Bronchial epithelial cell (primary cell): ENCODE measurements at regions not wholly inside any gene's neighbourhood (a gene's known extent, or its start where the extent isn't known, plus 50 kb on each side); places are given as distances from the start of the nearest gene placed in this dataset.

ENCODE experiments used
- DNase-seq: peaks from one replicate; pipeline ENCODE4 v3.0.0-alpha.2; 2010; ENCODE audit warnings: low read depth
- FAIRE-seq: peaks from 2 replicates; lab custom pipeline; 2011; peaks lifted over from hg19 to GRCh38; lab: Jason Lieb, UNC
- H3K27me3 ChIP-seq: 2 replicates; pipeline ENCODE4 v1.5.1; 2011; ENCODE audit warnings: low read length; ENCODE audit not compliant: control insufficient read depth, insufficient read depth
- H3K36me3 ChIP-seq: 2 replicates; pipeline ENCODE4 v1.5.1; 2011; ENCODE audit warnings: low read length; ENCODE audit not compliant: control insufficient read depth, insufficient read depth
- H3K4me3 ChIP-seq: 2 replicates; pipeline ENCODE4 v1.5.1; 2011; ENCODE audit warnings: mild to moderate bottlenecking, low read depth, low read length, control low read depth
- CTCF ChIP-seq: IDR thresholded peaks from 2 replicates; pipeline ENCODE4 v1.5.1; 2011; ENCODE audit warnings: mild to moderate bottlenecking, moderate library complexity, low read length, control low read depth, inconsistent platforms; ENCODE audit not compliant: insufficient read depth, severe bottlenecking

GRCh38 chr1:98398649-98399048, 262.9 kb upstream of the SNX7 start:
- Histone ChIP-seq H3K27me3 (no peaks in the 10 kb centered on the region), H3K4me3 (no peak overlapping the region), H3K36me3 (no peaks in the 10 kb centered on the region)
- FAIRE-seq (no peak), DNase-seq (no peak)
- no peak for TF ChIP-seq CTCF

GRCh38 chr1:98398092-98398491, 263.4 kb upstream of the SNX7 start:
- DNase-seq (no peak), FAIRE-seq (no peak)
- Histone ChIP-seq H3K36me3 (no peaks in the 10 kb centered on the region), H3K4me3 (no peak overlapping the region), H3K27me3 (no peaks in the 10 kb centered on the region)
- no peak for TF ChIP-seq CTCF

GRCh38 chr1:98393719-98394118, 267.8 kb upstream of the SNX7 start:
- Histone ChIP-seq H3K36me3 (no peaks in the 10 kb centered on the region), H3K27me3 (no peaks in the 10 kb centered on the region), H3K4me3 (no peak overlapping the region)
- FAIRE-seq: no peak
- no peak for TF ChIP-seq CTCF
- DNase-seq: no peak

GRCh38 chr1:98391175-98391574, 270.3 kb upstream of the SNX7 start:
- DNase-seq: no peak
- TF ChIP-seq CTCF: no peak
- no peak for FAIRE-seq
- Histone ChIP-seq H3K36me3 (no peaks in the 10 kb centered on the region), H3K4me3 (no peak overlapping the region), H3K27me3 (no peaks in the 10 kb centered on the region)

- Histone ChIP-seq H3K36me3 (no peaks in the 10 kb centered on the region), H3K4me3 (no peak overlapping the region), H3K27me3 (no peaks in the 10 kb centered on the region)
- DNase-seq (peak; percentile 80), FAIRE-seq (no peak)
- no peak for TF ChIP-seq CTCF
Measured at GRCh38 chr1:98389809-98390208, 271.7 kb upstream of the SNX7 start.

- no peak for FAIRE-seq
- Histone ChIP-seq H3K4me3 (no peak overlapping the region), H3K36me3 (no peaks in the 10 kb centered on the region), H3K27me3 (no peaks in the 10 kb centered on the region)
- DNase-seq: peak; percentile 78
- no peak for TF ChIP-seq CTCF
Measured at GRCh38 chr1:98388441-98388840, 273.1 kb upstream of the SNX7 start.
